Neural progenitor cell (in vitro differentiated cells): ENCODE measurements at regions not wholly inside any gene's neighbourhood (a gene's known extent, or its start where the extent isn't known, plus 50 kb on each side); places are given as distances from the start of the nearest gene placed in this dataset.

Source experiments
- CTCF ChIP-seq: fragments of 200-600 bp; sonication (generic); IDR thresholded peaks from 2 replicates; pipeline ENCODE4 v1.5.1; 2017; ENCODE audit warnings: antibody characterized with exemption, mild to moderate bottlenecking
- EZH2 ChIP-seq: fragments of 200-600 bp; sonication (generic); IDR thresholded peaks from 2 replicates; pipeline ENCODE4 v1.6.1; 2017; ENCODE audit warnings: antibody characterized with exemption, mild to moderate bottlenecking, moderate library complexity
- EZH2phosphoT487 ChIP-seq: fragments of 200-600 bp; sonication (generic); IDR thresholded peaks from 2 replicates; pipeline ENCODE4 v1.6.1; 2017; ENCODE audit warnings: antibody characterized with exemption

- TF ChIP-seq CTCF, result no peak
- no peak for TF ChIP-seq EZH2phosphoT487
- TF ChIP-seq EZH2, result no peak
Observed at GRCh38 chr2:39867268-39867667, 88.2 kb upstream of the THUMPD2 start.
